IMR-90 (cell line): ENCODE measurements at regions not wholly inside any gene's neighbourhood (a gene's known extent, or its start where the extent isn't known, plus 50 kb on each side); places are given as distances from the start of the nearest gene placed in this dataset.

Source experiments
- ATAC-seq: fragments of 200-7000 bp; cut with Tn5 transposase; 2 replicates; pipeline ENCODE4 v1.9.1; 2020; ENCODE audit warnings: low read depth, mild to moderate bottlenecking, moderate library complexity
- BruUV-seq: library from RNA; stranded (reverse); fragments of 400-500 nt; replicated peaks from 2 replicates; lab custom pipeline; 2021; lab: Mats Ljungman, UMichigan
- CTCF ChIA-PET: fragments of 300-600 bp; formaldehyde crosslinking; extraction: SDS; loops from one replicate; lab custom pipeline; 2021; ENCODE audit warnings: antibody characterized with exemption; lab: Yijun Ruan, JAX
- POLR2A ChIA-PET: fragments of 300-600 bp; sonication (Branson Sonifier 250); formaldehyde crosslinking; loops from one replicate; lab custom pipeline; 2022; ENCODE audit warnings: antibody characterized with exemption; ENCODE audit not compliant: unreplicated experiment; lab: Charles Lee
- DNase-seq: peaks from one replicate; pipeline ENCODE4 v3.0.0; 2013
- H2AFZ ChIP-seq: replicated peaks from 2 replicates; pipeline ENCODE3; 2013; ENCODE audit warnings: low read length, mild to moderate bottlenecking; ENCODE audit not compliant: poor library complexity
- H2AK5ac ChIP-seq: 2 replicates; pipeline ENCODE4 v1.6.1; 2013; ENCODE audit warnings: low read depth, low read length, inconsistent platforms
- H2AK9ac ChIP-seq: replicated peaks from 2 replicates; pipeline ENCODE3; 2013; ENCODE audit warnings: mild to moderate bottlenecking, low read depth, low read length, moderate library complexity; ENCODE audit not compliant: poor library complexity
- H2BK120ac ChIP-seq: 2 replicates; pipeline ENCODE4 v1.6.1; 2013; ENCODE audit warnings: low read depth, low read length, inconsistent platforms
- H2BK15ac ChIP-seq: 3 replicates; pipeline ENCODE4 v1.6.1; 2013; ENCODE audit warnings: low read depth, low read length, inconsistent platforms
- H2BK20ac ChIP-seq: 2 replicates; pipeline ENCODE4 v1.6.1; 2013; ENCODE audit warnings: low read depth, mild to moderate bottlenecking, inconsistent platforms, low read length, moderate library complexity
- H2BK5ac ChIP-seq: 2 replicates; pipeline ENCODE4 v1.6.1; 2013; ENCODE audit warnings: mild to moderate bottlenecking, low read depth, low read length, inconsistent platforms; ENCODE audit not compliant: poor library complexity, severe bottlenecking
- H3K14ac ChIP-seq: replicated peaks from 2 replicates; pipeline ENCODE4 v1.6.1; 2013; ENCODE audit warnings: low read depth, low read length, inconsistent platforms
- H3K18ac ChIP-seq: 2 replicates; pipeline ENCODE4 v1.6.1; 2013; ENCODE audit warnings: low read depth, low read length, control low read depth
- H3K23ac ChIP-seq: 2 replicates; pipeline ENCODE4 v1.6.1; 2013; ENCODE audit warnings: low read depth, low read length, inconsistent platforms
- H3K27ac ChIP-seq: 2 replicates; pipeline ENCODE4 v1.5.1; 2013; ENCODE audit warnings: mild to moderate bottlenecking, control low read depth, low read length; ENCODE audit not compliant: insufficient read depth
- H3K27me3 ChIP-seq: 2 replicates; pipeline ENCODE4 v1.6.1; 2013; ENCODE audit warnings: low read length; ENCODE audit not compliant: control insufficient read depth, insufficient read depth
- H3K36me3 ChIP-seq: 2 replicates; pipeline ENCODE4 v1.6.1; 2013; ENCODE audit warnings: low read length, mixed read lengths; ENCODE audit not compliant: control insufficient read depth, insufficient read depth
- H3K4ac ChIP-seq: 2 replicates; pipeline ENCODE4 v1.6.1; 2013; ENCODE audit warnings: low read depth, low read length, inconsistent platforms
- H3K4me1 ChIP-seq: 2 replicates; pipeline ENCODE4 v1.6.1; 2013; ENCODE audit warnings: low read length, mixed read lengths; ENCODE audit not compliant: control insufficient read depth, insufficient read depth
- H3K4me2 ChIP-seq: 2 replicates; pipeline ENCODE4 v1.6.1; 2013; ENCODE audit warnings: low read depth, mild to moderate bottlenecking, control low read depth, low read length, moderate library complexity
- H3K4me3 ChIP-seq: 2 replicates; pipeline ENCODE4 v1.5.1; 2013; ENCODE audit warnings: low read depth, mild to moderate bottlenecking, control low read depth, low read length, moderate library complexity; ENCODE audit not compliant: insufficient read depth
- H3K56ac ChIP-seq: 2 replicates; pipeline ENCODE4 v1.6.1; 2013; ENCODE audit warnings: low read length, inconsistent platforms; ENCODE audit not compliant: insufficient read depth; ENCODE audit errors: extremely low read depth
- H3K79me1 ChIP-seq, 2 experiments: 2 replicates each; pipeline ENCODE4 v1.6.1; 2013; ENCODE audit warnings: low read length in 2 of 2, inconsistent platforms in 1 of 2, low read depth in 1 of 2
- H3K9ac ChIP-seq: 2 replicates; pipeline ENCODE4 v1.6.1; 2013; ENCODE audit warnings: low read depth, low read length, control low read depth
- H3K9me1 ChIP-seq: 2 replicates; pipeline ENCODE4 v1.6.1; 2013; ENCODE audit warnings: low read length, inconsistent platforms; ENCODE audit not compliant: insufficient read depth
- H3K9me3 ChIP-seq: 2 replicates; pipeline ENCODE4 v1.6.1; 2013; ENCODE audit warnings: low read length; ENCODE audit not compliant: control insufficient read depth, insufficient read depth
- H4K20me1 ChIP-seq: 2 replicates; pipeline ENCODE4 v1.6.1; 2013; ENCODE audit warnings: low read length, inconsistent platforms; ENCODE audit not compliant: insufficient read depth
- H4K5ac ChIP-seq: 2 replicates; pipeline ENCODE4 v1.6.1; 2013; ENCODE audit warnings: mild to moderate bottlenecking, low read depth, low read length, control low read depth
- H4K8ac ChIP-seq, 2 experiments: 2 replicates each; pipeline ENCODE4 v1.6.1; 2013; ENCODE audit warnings: low read depth in 2 of 2, low read length in 2 of 2, control low read depth in 1 of 2, inconsistent platforms in 1 of 2
- H4K91ac ChIP-seq: 2 replicates; pipeline ENCODE4 v1.6.1; 2013; ENCODE audit warnings: low read depth, low read length, inconsistent platforms; ENCODE audit not compliant: insufficient read depth
- BHLHE40 ChIP-seq: fragments of 150-350 bp; IDR thresholded peaks from 2 replicates; pipeline ENCODE4 v1.6.1; 2016; ENCODE audit warnings: mild to moderate bottlenecking, low read depth, low read length
- CEBPB ChIP-seq: IDR thresholded peaks from 2 replicates; pipeline ENCODE4 v1.6.1; 2012; ENCODE audit warnings: low read depth, low read length, improper control_type of control experiment
- CHD1 ChIP-seq: IDR thresholded peaks from 2 replicates; pipeline ENCODE4 v1.6.1; 2012; ENCODE audit warnings: low read depth, low read length, improper control_type of control experiment
- ELK1 ChIP-seq: fragments of 150-350 bp; IDR thresholded peaks from 2 replicates; pipeline ENCODE4 v1.6.1; 2016; ENCODE audit warnings: low read depth, mild to moderate bottlenecking, low read length, moderate library complexity, borderline replicate concordance
- FOS ChIP-seq: fragments of 150-350 bp; IDR thresholded peaks from 2 replicates; pipeline ENCODE4 v1.6.1; 2016; ENCODE audit warnings: low read depth, low read length
- MAFK ChIP-seq: IDR thresholded peaks from 2 replicates; pipeline ENCODE4 v1.6.1; 2012; ENCODE audit warnings: low read depth, low read length, improper control_type of control experiment
- MAZ ChIP-seq: IDR thresholded peaks from 2 replicates; pipeline ENCODE4 v1.6.1; 2012; ENCODE audit warnings: low read depth, mild to moderate bottlenecking, low read length, improper control_type of control experiment, moderate library complexity, borderline replicate concordance
- MXI1 ChIP-seq: IDR thresholded peaks from 2 replicates; pipeline ENCODE4 v1.6.1; 2012; ENCODE audit warnings: low read depth, mild to moderate bottlenecking, low read length, moderate library complexity, borderline replicate concordance
- NFE2L2 ChIP-seq: fragments of 150-350 bp; IDR thresholded peaks from 2 replicates; pipeline ENCODE4 v1.6.1; 2016; ENCODE audit warnings: low read depth, mild to moderate bottlenecking, low read length
- POLR2A ChIP-seq: IDR thresholded peaks from 2 replicates; pipeline ENCODE4 v1.6.1; 2012; ENCODE audit warnings: mild to moderate bottlenecking, low read depth, low read length
- RAD21 ChIP-seq: IDR thresholded peaks from 2 replicates; pipeline ENCODE4 v1.6.1; 2012; ENCODE audit warnings: low read length, improper control_type of control experiment
- RCOR1 ChIP-seq: IDR thresholded peaks from 2 replicates; pipeline ENCODE4 v1.6.1; 2012; ENCODE audit warnings: mild to moderate bottlenecking, low read length, improper control_type of control experiment; ENCODE audit not compliant: insufficient replicate concordance
- RFX5 ChIP-seq: IDR thresholded peaks from 2 replicates; pipeline ENCODE4 v1.8.0; 2012; ENCODE audit warnings: low read depth, mild to moderate bottlenecking, low read length, moderate library complexity
- SMC3 ChIP-seq: fragments of 150-350 bp; IDR thresholded peaks from 2 replicates; pipeline ENCODE4 v1.6.1; 2016; ENCODE audit warnings: low read depth, mild to moderate bottlenecking, antibody characterized with exemption, low read length, moderate library complexity
- USF2 ChIP-seq: fragments of 150-350 bp; IDR thresholded peaks from 2 replicates; pipeline ENCODE4 v1.6.1; 2017; ENCODE audit warnings: mild to moderate bottlenecking, antibody characterized with exemption, low read length, low read depth
- WGBS, 2 experiments: methylation state at CpG; one replicate each; pipeline versions ENCODE4 v1.1.5 to v1.1.7; 2013; ENCODE audit warnings: missing lambda C conversion rate in 2 of 2; ENCODE audit not compliant: insufficient read length in 1 of 2; ENCODE audit errors: extremely low coverage in 2 of 2; 5-methylcytosine and 5-hydroxymethylcytosine counted together
- dilution Hi-C: fragments of 300-500 bp; cut with HindIII; formaldehyde crosslinking; loops from one replicate; pipeline ENCODE4 v1.14.3; 2018; ENCODE audit warnings: low sequenced_read_pairs; ENCODE audit not compliant: unreplicated experiment
- in situ Hi-C: fragments of 300-500 bp; cut with MboI; formaldehyde crosslinking; loops from 3 replicates; pipeline ENCODE4 v1.14.3; 2019; ENCODE audit warnings: low sequenced_read_pairs, inconsistent platforms, mixed read lengths
- intact Hi-C: fragments of 100-400 bp; cut with micrococcal nuclease; formaldehyde crosslinking; loops from 2 replicates; pipeline ENCODE4 v1.10.0; 2022
- TF ChIP-seq, protein P1 (sequence below): conservative IDR thresholded peaks from 2 replicates; pipeline ENCODE4 v1.5.1; 2012; ENCODE audit warnings: mild to moderate bottlenecking, low read depth, low read length, improper control_type of control experiment

DNA sequence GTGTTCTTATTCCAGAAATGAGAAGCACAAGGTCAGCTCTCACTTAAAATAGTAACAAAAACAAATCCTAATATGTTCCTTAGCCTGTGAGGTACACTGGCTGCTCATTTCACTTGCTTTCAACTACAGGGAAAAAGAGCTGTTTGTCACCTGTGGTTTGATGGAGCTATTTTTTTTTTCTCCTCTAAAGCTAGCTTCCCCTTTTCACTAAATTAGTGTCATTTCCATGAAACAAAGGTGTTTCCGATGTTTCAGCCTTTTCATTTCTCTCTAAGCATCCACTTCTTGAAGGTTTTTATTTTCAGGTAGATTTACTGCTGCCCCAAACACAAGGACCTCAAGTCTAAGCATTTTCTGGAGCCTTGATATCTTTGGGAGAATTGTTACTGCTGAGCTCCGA lies 148.6 kb downstream of the RBMX2 start:
- Histone ChIP-seq H3K14ac (no peak overlapping the region), H3K18ac (no peak overlapping the region), H3K9me1 (no peaks in the 10 kb centered on the region), H2AK5ac (no peak overlapping the region), H3K4me1 (no peaks in the 10 kb centered on the region), H2AFZ (no peak overlapping the region), H3K9me3 (no peaks in the 10 kb centered on the region), H3K56ac (no peak overlapping the region), H3K27me3 (peaks cover 7% of the 10 kb centered on the region), H2BK120ac (no peak overlapping the region), H3K9ac (no peak overlapping the region), H2BK20ac (no peak overlapping the region), H2BK5ac (no peak overlapping the region), H2AK9ac (no peak overlapping the region), H4K5ac (no peak overlapping the region), H3K27ac (no peak overlapping the region), H4K8ac (no peak overlapping the region), H3K36me3 (no peaks in the 10 kb centered on the region), H3K4me2 (no peak overlapping the region), H3K4ac (no peak overlapping the region), H2BK15ac (no peak overlapping the region), H3K4me3 (no peak overlapping the region), H4K91ac (no peak overlapping the region), H3K23ac (no peak overlapping the region), H3K79me1 (no peaks in the 10 kb centered on the region), H4K20me1 (no peaks in the 10 kb centered on the region)
- in situ Hi-C loops: no loop called here
- TF ChIP-seq RFX5: no peak
- TF ChIP-seq MXI1: no peak
- TF ChIP-seq RAD21: no peak
- TF ChIP-seq CEBPB: no peak
- no peak for TF ChIP-seq MAZ
- TF ChIP-seq CHD1: no peak
- TF ChIP-seq NFE2L2: no peak
- no peak for TF ChIP-seq FOS
- no peak for TF ChIP-seq POLR2A
- no peak for TF ChIP-seq SMC3
- no peak for TF ChIP-seq USF2
- TF ChIP-seq ELK1: no peak
- TF ChIP-seq RCOR1: no peak
- no peak for TF ChIP-seq BHLHE40
- TF ChIP-seq, protein P1, sequence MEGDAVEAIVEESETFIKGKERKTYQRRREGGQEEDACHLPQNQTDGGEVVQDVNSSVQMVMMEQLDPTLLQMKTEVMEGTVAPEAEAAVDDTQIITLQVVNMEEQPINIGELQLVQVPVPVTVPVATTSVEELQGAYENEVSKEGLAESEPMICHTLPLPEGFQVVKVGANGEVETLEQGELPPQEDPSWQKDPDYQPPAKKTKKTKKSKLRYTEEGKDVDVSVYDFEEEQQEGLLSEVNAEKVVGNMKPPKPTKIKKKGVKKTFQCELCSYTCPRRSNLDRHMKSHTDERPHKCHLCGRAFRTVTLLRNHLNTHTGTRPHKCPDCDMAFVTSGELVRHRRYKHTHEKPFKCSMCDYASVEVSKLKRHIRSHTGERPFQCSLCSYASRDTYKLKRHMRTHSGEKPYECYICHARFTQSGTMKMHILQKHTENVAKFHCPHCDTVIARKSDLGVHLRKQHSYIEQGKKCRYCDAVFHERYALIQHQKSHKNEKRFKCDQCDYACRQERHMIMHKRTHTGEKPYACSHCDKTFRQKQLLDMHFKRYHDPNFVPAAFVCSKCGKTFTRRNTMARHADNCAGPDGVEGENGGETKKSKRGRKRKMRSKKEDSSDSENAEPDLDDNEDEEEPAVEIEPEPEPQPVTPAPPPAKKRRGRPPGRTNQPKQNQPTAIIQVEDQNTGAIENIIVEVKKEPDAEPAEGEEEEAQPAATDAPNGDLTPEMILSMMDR: no peak
- TF ChIP-seq MAFK: no peak
- WGBS, 2 experiments: no CpG with 5 or more reads among the region's 2 CpGs
- ChIA-PET POLR2A (no interaction called here), CTCF (interaction anchor here (1.7 kb wide), 1 partner anchor 11 kb away, joined by 5 read pairs; no protein-coding TSS in a partner anchor)
- BruUV-seq: no TSS peak
- DNase-seq (no peak), ATAC-seq (no peak)
- dilution Hi-C loops: no loop called here
- intact Hi-C loops: no loop called here
